Astrocyte (in vitro differentiated cells and primary cell): ENCODE measurements at regions not wholly inside any gene's neighbourhood (a gene's known extent, or its start where the extent isn't known, plus 50 kb on each side); places are given as distances from the start of the nearest gene placed in this dataset.

Experiments
- DNase-seq: peaks from one replicate; pipeline ENCODE4 v3.0.0-alpha.2; 2010; ENCODE audit warnings: low read depth
- FAIRE-seq: peaks from 2 replicates; lab custom pipeline; 2011; peaks lifted over from hg19 to GRCh38; lab: Jason Lieb, UNC
- H2AFZ ChIP-seq: 2 replicates; pipeline ENCODE4 v1.6.0; 2012; ENCODE audit warnings: low read depth, low read length, inconsistent platforms
- H3K27ac ChIP-seq: 2 replicates; pipeline ENCODE4 v1.5.1; 2011; ENCODE audit warnings: low read depth, low read length, inconsistent platforms
- H3K27me3 ChIP-seq: 2 replicates; pipeline ENCODE4 v1.6.0; 2011; ENCODE audit warnings: low read length, inconsistent platforms; ENCODE audit not compliant: insufficient read depth
- H3K36me3 ChIP-seq: 2 replicates; pipeline ENCODE4 v1.5.1; 2011; ENCODE audit warnings: low read length, inconsistent platforms; ENCODE audit not compliant: insufficient read depth
- H3K4me1 ChIP-seq: 2 replicates; pipeline ENCODE4 v1.5.1; 2011; ENCODE audit warnings: low read length, inconsistent platforms; ENCODE audit not compliant: insufficient read depth
- H3K4me2 ChIP-seq: 2 replicates; pipeline ENCODE4 v1.6.0; 2012; ENCODE audit warnings: low read length, inconsistent platforms
- H3K4me3 ChIP-seq: 2 replicates; pipeline ENCODE4 v1.5.1; 2011; ENCODE audit warnings: low read depth, mild to moderate bottlenecking, low read length, inconsistent platforms; ENCODE audit not compliant: insufficient read depth
- H3K79me2 ChIP-seq: 2 replicates; pipeline ENCODE4 v1.6.0; 2012; ENCODE audit warnings: mild to moderate bottlenecking, low read length, inconsistent platforms; ENCODE audit not compliant: insufficient read depth
- H3K9ac ChIP-seq: 2 replicates; pipeline ENCODE4 v1.6.0; 2012; ENCODE audit warnings: mild to moderate bottlenecking, low read length, inconsistent platforms
- H3K9me3 ChIP-seq: 2 replicates; pipeline ENCODE4 v1.5.1; 2012; ENCODE audit warnings: low read depth, mild to moderate bottlenecking, low read length, inconsistent platforms; ENCODE audit not compliant: insufficient read depth
- H4K20me1 ChIP-seq: 2 replicates; pipeline ENCODE4 v1.6.0; 2012; ENCODE audit warnings: low read length, inconsistent platforms; ENCODE audit not compliant: insufficient read depth
- H3K27ac Mint-ChIP-seq: one replicate; pipeline ENCODE4 v1.8.0; 2021; ENCODE audit warnings: mild to moderate bottlenecking, mixed read lengths; ENCODE audit not compliant: unreplicated experiment
- H3K27me3 Mint-ChIP-seq: one replicate; pipeline ENCODE4 v1.8.0; 2021; ENCODE audit warnings: low read depth, mixed read lengths; ENCODE audit not compliant: unreplicated experiment
- H3K36me3 Mint-ChIP-seq: one replicate; pipeline ENCODE4 v1.8.0; 2021; ENCODE audit warnings: low read depth, mixed read lengths; ENCODE audit not compliant: unreplicated experiment
- H3K4me1 Mint-ChIP-seq: one replicate; pipeline ENCODE4 v1.8.0; 2021; ENCODE audit warnings: low read depth, mixed read lengths; ENCODE audit not compliant: unreplicated experiment
- H3K4me3 Mint-ChIP-seq: one replicate; pipeline ENCODE4 v1.8.0; 2021; ENCODE audit warnings: mild to moderate bottlenecking, moderate library complexity, mixed read lengths; ENCODE audit not compliant: unreplicated experiment
- H3K9me3 Mint-ChIP-seq: one replicate; pipeline ENCODE4 v1.8.0; 2021; ENCODE audit warnings: mild to moderate bottlenecking, mixed read lengths; ENCODE audit not compliant: unreplicated experiment
- CTCF ChIP-seq: IDR thresholded peaks from 2 replicates; pipeline ENCODE4 v1.5.1; 2011; ENCODE audit warnings: low read depth, mild to moderate bottlenecking, inconsistent platforms, low read length, moderate library complexity; ENCODE audit not compliant: insufficient read depth
- EZH2 ChIP-seq: IDR thresholded peaks from 2 replicates; pipeline ENCODE4 v1.6.1; 2012; ENCODE audit warnings: mild to moderate bottlenecking, low read length, inconsistent platforms; ENCODE audit not compliant: insufficient read depth

- H2AFZ ChIP-seq = no peak overlapping the region
- DNase-seq (no peak), FAIRE-seq (no peak)
- H3K9ac ChIP-seq = no peak overlapping the region
- Mint-ChIP-seq H3K4me3 (no peak overlapping the region), H3K27me3 (no peaks in the 10 kb centered on the region), H3K36me3 (no peaks in the 10 kb centered on the region), H3K27ac (no peak overlapping the region), H3K9me3 (no peaks in the 10 kb centered on the region), H3K4me1 (no peaks in the 10 kb centered on the region)
- H3K9me3 ChIP-seq = no peaks in the 10 kb centered on the region
- H3K79me2 ChIP-seq = no peaks in the 10 kb centered on the region
- H3K27me3 ChIP-seq = no peaks in the 10 kb centered on the region
- H3K36me3 ChIP-seq = no peaks in the 10 kb centered on the region
- H4K20me1 ChIP-seq = no peaks in the 10 kb centered on the region
- no peak overlapping the region for H3K27ac ChIP-seq
- no peak for TF ChIP-seq CTCF
- TF ChIP-seq EZH2 = no peak
- no peak overlapping the region for H3K4me2 ChIP-seq
- no peaks in the 10 kb centered on the region for H3K4me1 ChIP-seq
- no peak overlapping the region for H3K4me3 ChIP-seq
Observed at GRCh38 chr4:103324811-103325210, 126.7 kb upstream of the CENPE start.

GRCh38 chr4:103318327-103318726 is 120.2 kb upstream of the CENPE start:
- Histone ChIP-seq H3K27me3 (no peaks in the 10 kb centered on the region), H2AFZ (no peak overlapping the region), H3K79me2 (no peaks in the 10 kb centered on the region), H3K4me3 (no peak overlapping the region), H3K36me3 (no peaks in the 10 kb centered on the region), H3K9me3 (no peaks in the 10 kb centered on the region), H3K27ac (no peak overlapping the region), H3K4me1 (no peaks in the 10 kb centered on the region), H3K9ac (no peak overlapping the region), H4K20me1 (no peaks in the 10 kb centered on the region), H3K4me2 (no peak overlapping the region)
- no peak for DNase-seq
- Mint-ChIP-seq H3K36me3 (no peaks in the 10 kb centered on the region), H3K27me3 (no peaks in the 10 kb centered on the region), H3K9me3 (peaks cover 13% of the 10 kb centered on the region), H3K4me1 (no peaks in the 10 kb centered on the region), H3K27ac (no peak overlapping the region), H3K4me3 (no peak overlapping the region)
- no peak for TF ChIP-seq CTCF
- no peak for TF ChIP-seq EZH2
- FAIRE-seq = no peak

- Histone ChIP-seq H3K4me1 (no peaks in the 10 kb centered on the region), H3K4me3 (no peak overlapping the region), H3K79me2 (no peaks in the 10 kb centered on the region), H3K36me3 (no peaks in the 10 kb centered on the region), H3K9ac (no peak overlapping the region), H3K27me3 (no peaks in the 10 kb centered on the region), H2AFZ (no peak overlapping the region), H4K20me1 (no peaks in the 10 kb centered on the region), H3K4me2 (no peak overlapping the region), H3K27ac (no peak overlapping the region), H3K9me3 (no peaks in the 10 kb centered on the region)
- Mint-ChIP-seq H3K27me3 (no peaks in the 10 kb centered on the region), H3K36me3 (no peaks in the 10 kb centered on the region), H3K9me3 (peaks cover 2% of the 10 kb centered on the region), H3K4me1 (no peaks in the 10 kb centered on the region), H3K4me3 (no peak overlapping the region), H3K27ac (no peak overlapping the region)
- no peak for FAIRE-seq
- no peak for DNase-seq
- TF ChIP-seq EZH2 (no peak), CTCF (no peak)
Observed at GRCh38 chr4:103308248-103308561, 110.1 kb upstream of the CENPE start.
